BJ (cell line): ENCODE measurements at regions not wholly inside any gene's neighbourhood (a gene's known extent, or its start where the extent isn't known, plus 50 kb on each side); places are given as distances from the start of the nearest gene placed in this dataset.

Experiments
- CTCF ChIA-PET: fragments of 350-600 bp; formaldehyde crosslinking; extraction: SDS; loops from one replicate; lab custom pipeline; 2021; ENCODE audit warnings: antibody characterized with exemption, inconsistent platforms; lab: Yijun Ruan, JAX
- POLR2A ChIA-PET: fragments of 300-600 bp; sonication (Branson Sonifier 250); formaldehyde crosslinking; extraction: SDS; loops from one replicate; lab custom pipeline; 2021; ENCODE audit warnings: antibody characterized with exemption; lab: Charles Lee
- DNase-seq: peaks from one replicate; pipeline ENCODE4 v3.0.0-alpha.2; 2011; ENCODE audit warnings: low read depth
- H3K27me3 ChIP-seq: 2 replicates; pipeline ENCODE4 v1.6.0; 2011; ENCODE audit warnings: low read length; ENCODE audit not compliant: control insufficient read depth, insufficient read depth
- H3K36me3 ChIP-seq: 2 replicates; pipeline ENCODE4 v1.5.1; 2011; ENCODE audit warnings: low read length; ENCODE audit not compliant: control insufficient read depth, insufficient read depth
- H3K4me3 ChIP-seq: 2 replicates; pipeline ENCODE4 v1.5.1; 2011; ENCODE audit warnings: low read depth, mild to moderate bottlenecking, control low read depth, low read length
- TF ChIP-seq, protein P1 (sequence below): IDR thresholded peaks from 2 replicates; pipeline ENCODE4 v1.5.1; 2011; ENCODE audit warnings: low read depth, mild to moderate bottlenecking, control low read depth, inconsistent platforms, low read length, moderate library complexity; ENCODE audit not compliant: insufficient read depth

GRCh38 chr14:85444635-85445034, 85.3 kb upstream of the FLRT2 start:
- CTCF ChIA-PET = interaction anchor here (1.0 kb wide), 1 partner anchor 16 kb away, joined by 4 read pairs; no protein-coding TSS in a partner anchor
- H3K27me3 ChIP-seq = no peaks in the 10 kb centered on the region
- H3K4me3 ChIP-seq = no peak overlapping the region
- H3K36me3 ChIP-seq = no peaks in the 10 kb centered on the region
- DNase-seq = no peak
- TF ChIP-seq, protein P1, sequence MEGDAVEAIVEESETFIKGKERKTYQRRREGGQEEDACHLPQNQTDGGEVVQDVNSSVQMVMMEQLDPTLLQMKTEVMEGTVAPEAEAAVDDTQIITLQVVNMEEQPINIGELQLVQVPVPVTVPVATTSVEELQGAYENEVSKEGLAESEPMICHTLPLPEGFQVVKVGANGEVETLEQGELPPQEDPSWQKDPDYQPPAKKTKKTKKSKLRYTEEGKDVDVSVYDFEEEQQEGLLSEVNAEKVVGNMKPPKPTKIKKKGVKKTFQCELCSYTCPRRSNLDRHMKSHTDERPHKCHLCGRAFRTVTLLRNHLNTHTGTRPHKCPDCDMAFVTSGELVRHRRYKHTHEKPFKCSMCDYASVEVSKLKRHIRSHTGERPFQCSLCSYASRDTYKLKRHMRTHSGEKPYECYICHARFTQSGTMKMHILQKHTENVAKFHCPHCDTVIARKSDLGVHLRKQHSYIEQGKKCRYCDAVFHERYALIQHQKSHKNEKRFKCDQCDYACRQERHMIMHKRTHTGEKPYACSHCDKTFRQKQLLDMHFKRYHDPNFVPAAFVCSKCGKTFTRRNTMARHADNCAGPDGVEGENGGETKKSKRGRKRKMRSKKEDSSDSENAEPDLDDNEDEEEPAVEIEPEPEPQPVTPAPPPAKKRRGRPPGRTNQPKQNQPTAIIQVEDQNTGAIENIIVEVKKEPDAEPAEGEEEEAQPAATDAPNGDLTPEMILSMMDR = no peak
- POLR2A ChIA-PET = no interaction called here

DNA sequence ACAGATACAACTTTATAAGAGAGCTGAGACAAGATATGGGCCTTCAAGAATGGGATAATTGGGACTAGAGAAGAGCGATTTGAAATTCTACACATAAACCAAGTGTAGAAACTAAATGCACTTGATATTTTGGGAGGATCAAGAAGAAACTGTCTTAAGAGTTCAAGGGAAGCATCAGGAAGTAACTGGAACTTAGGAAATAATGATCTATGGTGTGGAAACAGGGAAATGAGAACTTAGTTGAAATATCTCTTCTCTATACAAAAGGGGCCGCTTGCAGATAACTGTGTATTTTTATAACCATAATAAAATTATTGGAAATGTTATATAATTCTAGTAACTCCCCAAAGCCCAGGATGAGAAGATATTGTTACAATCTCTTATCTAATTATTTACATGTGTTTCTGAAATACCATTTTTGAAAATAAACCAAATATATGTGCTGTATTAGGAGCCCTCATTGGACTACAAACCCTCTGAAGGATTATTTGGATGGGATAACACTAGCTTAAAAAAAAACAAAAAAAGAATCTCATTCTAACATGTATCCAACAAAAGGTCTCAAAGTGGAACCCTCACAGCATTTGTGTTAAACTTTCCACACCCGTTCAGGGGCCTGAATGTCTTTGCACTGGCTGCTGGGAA, 84.7 kb upstream of the FLRT2 start:
- ChIA-PET POLR2A (no interaction called here), CTCF (no interaction called here)
- TF ChIP-seq, protein P1 = no peak
- Histone ChIP-seq H3K27me3 (no peaks in the 10 kb centered on the region), H3K36me3 (no peaks in the 10 kb centered on the region), H3K4me3 (no peak overlapping the region)
- no peak for DNase-seq

GRCh38 chr14:85447883-85448282, 82.1 kb upstream of the FLRT2 start:
- CTCF ChIA-PET = interaction anchor here (1.1 kb wide), 1 partner anchor 28 kb away, joined by 3 read pairs; no protein-coding TSS in a partner anchor

DNA sequence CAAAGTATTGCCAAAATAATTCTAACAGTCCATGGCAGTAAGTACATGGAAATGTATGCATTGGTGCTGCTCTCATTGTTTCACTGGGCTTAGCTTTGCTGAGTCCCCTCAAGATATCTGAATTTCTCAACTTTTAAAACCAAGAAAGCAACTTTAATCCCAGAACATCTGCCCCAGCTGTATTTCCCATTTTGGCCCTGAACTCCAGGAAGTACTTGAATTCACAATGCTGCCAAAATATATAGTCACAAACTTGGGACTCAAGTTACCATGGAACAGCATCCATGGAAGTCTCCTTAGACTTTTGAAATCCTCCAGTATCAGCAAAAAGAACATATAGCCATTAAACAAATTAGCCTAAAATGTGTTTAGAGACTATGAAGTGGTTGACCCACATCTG, 78.5 kb upstream of the FLRT2 start:
- ChIA-PET CTCF (interaction anchor here (1.2 kb wide), 1 partner anchor 9 kb away, joined by 3 read pairs; no protein-coding TSS in a partner anchor), POLR2A (no interaction called here)
- no peaks in the 10 kb centered on the region for H3K27me3 ChIP-seq
- TF ChIP-seq, protein P1 = no peak
- no peaks in the 10 kb centered on the region for H3K36me3 ChIP-seq
- no peak for DNase-seq
- H3K4me3 ChIP-seq = no peak overlapping the region

More at GRCh38 chr14:85447883-85448282, 82.1 kb upstream of the FLRT2 start:
- Histone ChIP-seq H3K4me3 (no peak overlapping the region), H3K36me3 (no peaks in the 10 kb centered on the region), H3K27me3 (no peaks in the 10 kb centered on the region)
- TF ChIP-seq, protein P1 = no peak
- no peak for DNase-seq
- POLR2A ChIA-PET = no interaction called here

- TF ChIP-seq, protein P1 = no peak
- no peaks in the 10 kb centered on the region for H3K36me3 ChIP-seq
- ChIA-PET POLR2A (no interaction called here), CTCF (interaction anchor here (1.0 to 1.1 kb wide), 2 partner anchors 28 to 34 kb away, joined by 3 read pairs; no protein-coding TSS in a partner anchor)
- DNase-seq = no peak
- no peak overlapping the region for H3K4me3 ChIP-seq
- H3K27me3 ChIP-seq = no peaks in the 10 kb centered on the region
Observed at GRCh38 chr14:85453401-85454225, 76.3 kb upstream of the FLRT2 start.
